Astrocyte of the spinal cord (primary cell): ENCODE measurements at regions not wholly inside any gene's neighbourhood (a gene's known extent, or its start where the extent isn't known, plus 50 kb on each side); places are given as distances from the start of the nearest gene placed in this dataset.
A peak's percentile ranks its signal among the peaks of the same experiment; 100 is the strongest.
"Not testable (repeated sequence)": the region's sequence is repeated elsewhere in the genome, so short reads cannot be mapped to it uniquely, and the experiment has no call there.

Experiments
- DNase-seq: peaks from one replicate; pipeline ENCODE4 v3.0.0; 2011; ENCODE audit warnings: low read depth, low spot score
- H3K4me3 ChIP-seq: 2 replicates; pipeline ENCODE4 v1.5.1; 2011; ENCODE audit warnings: low read depth, mild to moderate bottlenecking, low read length, moderate library complexity
- CTCF ChIP-seq: IDR thresholded peaks from 2 replicates; pipeline ENCODE4 v1.5.1; 2012; ENCODE audit warnings: low read depth, mild to moderate bottlenecking, low read length, inconsistent platforms
- in situ Hi-C: cut with HindIII; loops from 2 replicates; pipeline ENCODE4 v1.10.0; 2017; ENCODE audit warnings: low sequenced_read_pairs

- TF ChIP-seq CTCF = no peak
- no peak overlapping the region for H3K4me3 ChIP-seq
- DNase-seq = peak; percentile 25
- in situ Hi-C loops = no loop called here
Observed at GRCh38 chr12:78568321-78569020, 296.1 kb upstream of the SYT1 start.

- in situ Hi-C loops = no loop called here
- DNase-seq = no peak
- H3K4me3 ChIP-seq = no peak overlapping the region
- no peak for TF ChIP-seq CTCF
Observed at GRCh38 chr12:78571953-78572352, 292.6 kb upstream of the SYT1 start.

GRCh38 chr12:78575208-78575607 is 289.4 kb upstream of the SYT1 start:
- in situ Hi-C loops, H3K4me3 ChIP-seq, DNase-seq: not testable (repeated sequence)

- H3K4me3 ChIP-seq = no peak overlapping the region
- in situ Hi-C loops = no loop called here
- no peak for TF ChIP-seq CTCF
- no peak for DNase-seq
Observed at GRCh38 chr12:78579846-78580245, 284.7 kb upstream of the SYT1 start.

GRCh38 chr12:78580296-78580695 is 284.3 kb upstream of the SYT1 start:
- in situ Hi-C loops = no loop called here
- no peak for TF ChIP-seq CTCF
- no peak for DNase-seq
- H3K4me3 ChIP-seq = no peak overlapping the region

- peak; percentile 11 for DNase-seq
- no peak for TF ChIP-seq CTCF
- no peak overlapping the region for H3K4me3 ChIP-seq
- in situ Hi-C loops = no loop called here
Observed at GRCh38 chr12:78584695-78585094, 279.9 kb upstream of the SYT1 start.

GRCh38 chr12:78585132-78585531 is 279.4 kb upstream of the SYT1 start:
- no peak for TF ChIP-seq CTCF
- in situ Hi-C loops = no loop called here
- DNase-seq = peak; percentile 12
- no peak overlapping the region for H3K4me3 ChIP-seq
